ENCODE measurements at regions not wholly inside any gene's neighbourhood (a gene's known extent, or its start where the extent isn't known, plus 50 kb on each side); places are given as distances from the start of the nearest gene placed in this dataset.

- Mint-ChIP-seq H3K27me3 (ENCODE audit: low read depth) (no peaks in the 10 kb centered on the region), H3K27ac (peak overlapping the region; percentile 92), H3K36me3 (ENCODE audit: low read depth) (peaks cover 18% of the 10 kb centered on the region), H3K9me3 (peaks cover 10% of the 10 kb centered on the region), H3K4me1 (ENCODE audit: low read depth) (peaks cover 76% of the 10 kb centered on the region), H3K4me3 (ENCODE audit: low read depth) (no peak overlapping the region)
- intact Hi-C loops (cut with micrococcal nuclease): loop anchor here (1.0 to 5.0 kb wide), 2 partner anchors 8 to 64 kb away; no protein-coding TSS in a partner anchor
- DNase-seq (ENCODE audit: low spot score): no peak
Observed at GRCh38 chr6:15906420-15907016, 222.4 kb upstream of the MYLIP start.

GRCh38 chr6:15905488-15906419 lies 223.1 kb upstream of the MYLIP start:
- H3K4me1 Mint-ChIP-seq (ENCODE audit: low read depth): peaks cover 80% of the 10 kb centered on the region
- no peak overlapping the region for H3K4me3 Mint-ChIP-seq (ENCODE audit: low read depth)
- H3K27me3 Mint-ChIP-seq (ENCODE audit: low read depth): no peaks in the 10 kb centered on the region
- peaks cover 18% of the 10 kb centered on the region for H3K36me3 Mint-ChIP-seq (ENCODE audit: low read depth)
- no peak for DNase-seq (ENCODE audit: low spot score)
- H3K27ac Mint-ChIP-seq: peak overlapping the region; percentile 92
- intact Hi-C loops (cut with micrococcal nuclease): loop anchor here (1.0 to 5.0 kb wide), 2 partner anchors 9 to 63 kb away; no protein-coding TSS in a partner anchor
- peaks cover 10% of the 10 kb centered on the region for H3K9me3 Mint-ChIP-seq

GRCh38 chr6:15904651-15905376 lies 224.1 kb upstream of the MYLIP start:
- DNase-seq (ENCODE audit: low spot score): no peak
- Mint-ChIP-seq H3K9me3 (peaks cover 10% of the 10 kb centered on the region), H3K4me1 (ENCODE audit: low read depth) (peaks cover 83% of the 10 kb centered on the region), H3K36me3 (ENCODE audit: low read depth) (peaks cover 18% of the 10 kb centered on the region), H3K4me3 (ENCODE audit: low read depth) (no peak overlapping the region), H3K27me3 (ENCODE audit: low read depth) (no peaks in the 10 kb centered on the region), H3K27ac (peak overlapping the region; percentile 92)
- intact Hi-C loops (cut with micrococcal nuclease): loop anchor here (5.0 kb wide), 1 partner anchor 63 kb away; no protein-coding TSS in a partner anchor

GRCh38 chr6:15901141-15902115 lies 227.5 kb upstream of the MYLIP start:
- peaks cover 69% of the 10 kb centered on the region for H3K4me1 Mint-ChIP-seq (ENCODE audit: low read depth)
- H3K27me3 Mint-ChIP-seq (ENCODE audit: low read depth): no peaks in the 10 kb centered on the region
- H3K4me3 Mint-ChIP-seq (ENCODE audit: low read depth): peak overlapping the region; percentile 24
- intact Hi-C loops (cut with micrococcal nuclease): loop anchor here (1.0 to 2.0 kb wide), 6 partner anchors 13 to 229 kb away; no protein-coding TSS in a partner anchor
- H3K9me3 Mint-ChIP-seq: peaks cover 10% of the 10 kb centered on the region
- DNase-seq (ENCODE audit: low spot score): peak; percentile 64
- peaks cover 18% of the 10 kb centered on the region for H3K36me3 Mint-ChIP-seq (ENCODE audit: low read depth)
- peak overlapping the region; percentile 99 for H3K27ac Mint-ChIP-seq

DNA sequence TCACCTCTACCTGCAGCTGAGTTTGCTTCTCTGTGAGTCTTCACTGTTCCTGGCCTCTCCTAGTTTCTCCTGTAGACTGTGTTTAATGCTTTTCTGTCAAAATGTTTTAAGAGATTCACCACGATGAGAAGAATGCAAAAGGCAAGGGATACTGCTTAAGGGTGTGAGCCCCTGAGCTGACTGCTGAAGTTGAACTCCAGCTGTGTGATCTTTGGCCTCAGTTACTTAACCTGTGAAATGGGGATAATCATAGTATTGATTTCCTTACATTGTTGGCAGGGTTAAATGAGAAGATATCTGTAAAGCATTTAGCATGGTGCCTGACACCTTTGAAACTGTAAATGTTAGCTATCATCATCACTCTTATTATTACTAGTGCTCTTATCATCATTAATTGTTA lies 230.2 kb upstream of the MYLIP start:
- H3K36me3 Mint-ChIP-seq (ENCODE audit: low read depth): peaks cover 13% of the 10 kb centered on the region
- no peak overlapping the region for H3K27ac Mint-ChIP-seq
- peaks cover 58% of the 10 kb centered on the region for H3K4me1 Mint-ChIP-seq (ENCODE audit: low read depth)
- peaks cover 16% of the 10 kb centered on the region for H3K9me3 Mint-ChIP-seq
- no peak overlapping the region for H3K4me3 Mint-ChIP-seq (ENCODE audit: low read depth)
- intact Hi-C loops (cut with micrococcal nuclease): no loop called here
- H3K27me3 Mint-ChIP-seq (ENCODE audit: low read depth): no peaks in the 10 kb centered on the region
- DNase-seq (ENCODE audit: low spot score): no peak

DNA sequence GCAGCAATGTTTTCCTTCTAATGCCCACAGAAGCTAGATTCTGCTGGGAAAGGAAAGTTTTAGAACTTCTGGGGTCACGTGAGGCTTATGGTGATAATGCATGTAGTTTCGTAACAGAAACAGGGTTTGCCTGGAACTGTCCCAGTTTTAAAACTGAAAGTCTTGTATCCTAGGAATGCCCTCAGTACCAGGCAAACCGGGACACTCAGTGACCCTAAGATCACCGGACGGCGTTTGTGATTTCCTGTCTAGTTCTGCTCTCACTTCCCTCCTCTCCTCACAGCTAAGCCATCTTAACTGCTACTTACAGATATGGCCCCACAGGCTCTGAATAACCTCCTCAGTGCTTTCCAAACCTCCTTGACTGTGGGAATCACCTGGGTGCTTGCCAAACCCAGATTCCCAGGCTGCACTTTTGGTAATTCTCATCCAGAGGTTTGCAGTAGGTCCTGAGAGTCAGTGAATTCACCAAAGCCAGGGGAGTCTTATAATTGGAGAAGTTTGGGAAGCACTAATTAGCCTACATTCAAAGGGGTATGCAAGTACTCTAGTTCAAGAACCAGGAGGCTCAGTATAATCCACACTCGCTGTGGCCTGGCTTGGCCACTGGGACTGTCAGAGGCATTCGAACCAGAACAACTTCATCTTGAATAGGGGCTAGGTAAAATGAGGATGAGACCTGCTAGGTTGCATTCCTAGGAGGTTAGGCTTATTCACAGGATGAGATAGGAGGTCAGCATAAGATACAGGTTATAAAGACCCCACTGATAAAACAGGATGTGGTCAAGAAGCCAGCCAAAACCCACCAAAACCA lies 231.6 kb upstream of the MYLIP start:
- H3K9me3 Mint-ChIP-seq: peaks cover 12% of the 10 kb centered on the region
- intact Hi-C loops (cut with micrococcal nuclease): no loop called here
- H3K27me3 Mint-ChIP-seq (ENCODE audit: low read depth): no peaks in the 10 kb centered on the region
- H3K36me3 Mint-ChIP-seq (ENCODE audit: low read depth): peaks cover 4% of the 10 kb centered on the region
- no peak overlapping the region for H3K4me3 Mint-ChIP-seq (ENCODE audit: low read depth)
- H3K4me1 Mint-ChIP-seq (ENCODE audit: low read depth): peaks cover 45% of the 10 kb centered on the region
- DNase-seq (ENCODE audit: low spot score): no peak
- peak overlapping the region; percentile 1 for H3K27ac Mint-ChIP-seq

DNA sequence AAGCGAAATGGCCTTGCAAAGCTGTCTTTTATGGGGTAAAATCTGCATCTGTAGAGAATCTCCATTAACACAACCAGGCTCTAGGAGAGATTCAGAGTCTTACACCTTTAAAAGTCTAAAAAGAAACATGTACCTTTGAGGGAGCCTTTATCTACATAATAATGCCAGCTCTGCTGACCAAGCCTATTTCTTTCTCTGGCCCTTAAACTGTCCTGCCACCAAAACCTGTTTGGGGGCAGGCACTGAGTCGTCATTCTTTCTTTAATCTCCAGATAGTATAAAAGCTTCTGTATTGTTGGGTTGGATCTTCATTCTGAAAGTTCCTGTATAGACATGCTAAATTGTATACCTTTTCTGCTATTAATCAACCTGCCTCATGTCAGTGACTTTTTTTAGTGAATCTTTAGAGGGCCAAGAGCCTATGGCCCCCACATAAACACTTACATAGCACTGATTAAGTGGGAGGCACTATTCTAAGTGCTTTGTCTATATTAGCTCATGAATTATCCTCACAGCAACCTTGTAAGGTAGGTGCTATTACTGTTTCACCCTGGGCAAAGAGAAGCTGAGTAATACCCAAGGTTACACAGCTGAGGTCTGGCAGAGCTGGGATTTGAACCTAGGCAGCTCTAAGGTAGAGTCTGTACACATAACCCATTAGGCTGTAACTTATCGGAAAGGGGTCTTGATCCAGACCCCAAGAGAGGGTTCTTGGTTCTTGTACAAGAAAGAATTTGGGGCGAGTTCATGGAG lies 232.3 kb upstream of the DTNBP1 start:
- Mint-ChIP-seq H3K36me3 (ENCODE audit: low read depth) (peaks cover 4% of the 10 kb centered on the region), H3K9me3 (peaks cover 18% of the 10 kb centered on the region), H3K27me3 (ENCODE audit: low read depth) (no peaks in the 10 kb centered on the region), H3K27ac (peak overlapping the region; percentile 6), H3K4me1 (ENCODE audit: low read depth) (peaks cover 27% of the 10 kb centered on the region), H3K4me3 (ENCODE audit: low read depth) (no peak overlapping the region)
- no peak for DNase-seq (ENCODE audit: low spot score)
- intact Hi-C loops (cut with micrococcal nuclease): no loop called here

GRCh38 chr6:15893556-15894253 lies 230.9 kb upstream of the DTNBP1 start:
- Mint-ChIP-seq H3K4me1 (ENCODE audit: low read depth) (peaks cover 22% of the 10 kb centered on the region), H3K27me3 (ENCODE audit: low read depth) (no peaks in the 10 kb centered on the region), H3K36me3 (ENCODE audit: low read depth) (peaks cover 4% of the 10 kb centered on the region), H3K27ac (no peak overlapping the region), H3K4me3 (ENCODE audit: low read depth) (no peak overlapping the region), H3K9me3 (peaks cover 18% of the 10 kb centered on the region)
- no peak for DNase-seq (ENCODE audit: low spot score)
- intact Hi-C loops (cut with micrococcal nuclease): no loop called here

GRCh38 chr6:15892369-15892768 lies 229.5 kb upstream of the DTNBP1 start:
- DNase-seq (ENCODE audit: low spot score): no peak
- Mint-ChIP-seq H3K27me3 (ENCODE audit: low read depth) (no peaks in the 10 kb centered on the region), H3K36me3 (ENCODE audit: low read depth) (peaks cover 4% of the 10 kb centered on the region), H3K27ac (no peak overlapping the region), H3K9me3 (peaks cover 18% of the 10 kb centered on the region), H3K4me1 (ENCODE audit: low read depth) (peaks cover 18% of the 10 kb centered on the region), H3K4me3 (ENCODE audit: low read depth) (no peak overlapping the region)
- intact Hi-C loops (cut with micrococcal nuclease): no loop called here

All from activated T-helper 2 cell treated with anti-CD3 and anti-CD28 coated beads, Interferon-gamma antibody, Interleukin-2, Interleukin-4, amounts not matched to agents 10 μg/mL and 5 μg/mL and 100 μg/mL, durations not matched to agents 14 hours and 24 hours and 36 hours (primary cell).